ENCODE measurements at regions not wholly inside any gene's neighbourhood (a gene's known extent, or its start where the extent isn't known, plus 50 kb on each side); places are given as distances from the start of the nearest gene placed in this dataset.

DNA sequence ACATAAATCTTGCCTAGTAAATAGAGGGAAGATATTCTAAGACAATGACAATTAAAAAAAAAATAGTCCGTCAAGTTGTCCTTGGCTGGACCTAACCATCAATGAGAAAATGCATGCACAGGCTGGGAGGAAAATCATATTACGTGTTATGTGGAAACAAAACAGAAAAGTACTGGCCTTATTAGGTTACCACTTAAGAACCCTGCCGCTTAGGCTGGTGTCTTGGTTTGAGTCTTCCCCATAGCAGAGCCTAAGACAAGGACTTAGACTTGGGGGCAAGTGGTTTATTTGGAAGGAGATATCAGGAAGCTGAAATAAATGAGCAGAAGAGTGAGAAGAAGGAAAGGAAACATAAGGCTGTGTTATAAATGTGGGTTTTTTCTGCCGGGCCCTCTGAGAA lies 186.4 kb downstream of the MRPL39 start:
- POLR2A ChIA-PET (ENCODE audit: partially characterized antibody): interaction anchor here (1.0 kb wide), 1 partner anchor 314 kb away, joined by 3 read pairs; the partner anchor contains the start of genes ATP5PF and GABPA
- no peak overlapping the region for H3K4me3 ChIP-seq (ENCODE audit: low read length in 2 of 2)
- no peaks in the 10 kb centered on the region for H3K9me3 Mint-ChIP-seq
- peaks cover 6 to 11% (median 9%) of the 10 kb centered on the region in 4 donors for H3K4me1 Mint-ChIP-seq
- intact Hi-C loops (cut with micrococcal nuclease): loop anchor here (1.0 kb wide), 4 partner anchors 142 to 287 kb away; partner anchors contain the start of gene JAM2
- H3K27ac ChIP-seq (ENCODE audit: low read depth, low read length): no peak overlapping the region
- no peaks in the 10 kb centered on the region for H3K36me3 Mint-ChIP-seq
- H3K27me3 ChIP-seq (ENCODE audit: insufficient read depth, low read length): no peaks in the 10 kb centered on the region
- CTCF ChIA-PET (ENCODE audit: partially characterized antibody): interaction anchor here (0.7 to 4.0 kb wide), 5 partner anchors 146 to 314 kb away, joined by 3 to 27 read pairs (median 5); partner anchors contain the start of genes ATP5PF, GABPA and MRPL39
- DNase-seq: no peak
- peak overlapping the region in 5 of 7 donors; percentile 15 to 78 (median 36) for H3K27ac Mint-ChIP-seq
- no peaks in the 10 kb centered on the region for H3K27me3 Mint-ChIP-seq
- no peaks in the 10 kb centered on the region for H3K36me3 ChIP-seq (ENCODE audit: insufficient read depth, low read length)
- no peak overlapping the region for H3K4me3 Mint-ChIP-seq
- H3K4me1 ChIP-seq (ENCODE audit: insufficient read depth, low read length): peaks cover 11% of the 10 kb centered on the region
- H3K9me3 ChIP-seq (ENCODE audit: control insufficient read depth in 1 of 2, low read length in 2 of 2): no peaks in the 10 kb centered on the region

DNA sequence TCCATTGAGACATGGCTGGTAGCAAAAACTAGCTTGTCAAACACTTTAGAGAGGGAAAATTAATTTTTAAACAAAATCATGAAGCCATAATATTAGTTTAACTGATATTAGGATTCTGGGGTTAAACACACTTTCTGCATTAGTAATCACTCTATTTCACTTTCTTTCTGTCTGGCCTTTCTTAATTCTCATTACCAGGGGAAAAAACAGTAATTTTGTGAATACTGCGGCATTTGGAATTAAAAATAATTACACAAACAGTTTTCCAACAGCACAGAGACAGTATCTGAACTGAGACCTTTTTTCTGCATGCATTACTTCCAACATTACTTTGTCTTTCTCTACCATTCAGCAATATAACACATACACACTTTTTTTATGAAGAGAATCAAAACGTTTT lies 190.6 kb downstream of the MRPL39 start:
- Mint-ChIP-seq H3K9me3 (peaks cover 0 to 9% (median 3%) of the 10 kb centered on the region in 8 donors), H3K4me3 (no peak overlapping the region), H3K4me1 (peaks cover 4 to 10% (median 8%) of the 10 kb centered on the region in 4 donors), H3K27ac (no peak overlapping the region), H3K36me3 (no peaks in the 10 kb centered on the region), H3K27me3 (no peaks in the 10 kb centered on the region)
- POLR2A ChIA-PET (ENCODE audit: partially characterized antibody): no interaction called here
- Histone ChIP-seq H3K4me1 (ENCODE audit: insufficient read depth, low read length) (peaks cover 9% of the 10 kb centered on the region), H3K27ac (ENCODE audit: low read depth, low read length) (no peak overlapping the region), H3K9me3 (ENCODE audit: control insufficient read depth in 1 of 2, low read length in 2 of 2) (no peaks in the 10 kb centered on the region), H3K4me3 (ENCODE audit: low read length in 2 of 2) (no peak overlapping the region), H3K27me3 (ENCODE audit: insufficient read depth, low read length) (no peaks in the 10 kb centered on the region), H3K36me3 (ENCODE audit: insufficient read depth, low read length) (no peaks in the 10 kb centered on the region)
- CTCF ChIA-PET (ENCODE audit: partially characterized antibody): interaction anchor here (1.2 kb wide), 1 partner anchor 192 kb away, joined by 3 read pairs; no protein-coding TSS in a partner anchor
- intact Hi-C loops (cut with micrococcal nuclease): no loop called here
- no peak for DNase-seq

DNA sequence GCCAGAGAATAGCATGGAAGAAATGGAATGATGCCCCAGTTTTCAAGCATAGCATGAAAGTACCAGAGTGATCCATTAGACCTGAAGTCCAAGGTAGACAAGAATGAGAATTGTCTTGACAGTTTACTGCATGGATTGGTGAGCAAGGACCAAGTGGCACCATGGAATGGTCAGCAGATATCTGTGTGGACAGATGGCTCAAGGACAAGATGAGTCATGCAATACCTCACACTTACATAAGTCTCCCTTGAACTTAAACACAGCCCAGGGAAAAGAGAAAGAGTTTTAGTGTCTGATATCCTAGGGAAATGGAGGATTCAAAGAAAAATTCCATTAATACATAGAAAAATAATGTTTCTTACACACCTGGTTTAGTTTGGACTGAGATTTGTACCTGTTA lies 195.2 kb downstream of the MRPL39 start:
- Histone ChIP-seq H3K4me3 (ENCODE audit: low read length in 2 of 2) (no peak overlapping the region), H3K27ac (ENCODE audit: low read depth, low read length) (no peak overlapping the region), H3K36me3 (ENCODE audit: insufficient read depth, low read length) (no peaks in the 10 kb centered on the region), H3K4me1 (ENCODE audit: insufficient read depth, low read length) (no peaks in the 10 kb centered on the region), H3K9me3 (ENCODE audit: control insufficient read depth in 1 of 2, low read length in 2 of 2) (no peaks in the 10 kb centered on the region), H3K27me3 (ENCODE audit: insufficient read depth, low read length) (no peaks in the 10 kb centered on the region)
- Mint-ChIP-seq H3K36me3 (no peaks in the 10 kb centered on the region), H3K4me3 (no peak overlapping the region), H3K9me3 (peaks cover 0 to 9% (median 3%) of the 10 kb centered on the region in 8 donors), H3K27ac (no peak overlapping the region), H3K4me1 (no peaks in the 10 kb centered on the region), H3K27me3 (peaks cover 0 to 1% of the 10 kb centered on the region in 2 donors)
- DNase-seq: no peak
- intact Hi-C loops (cut with micrococcal nuclease): no loop called here
- POLR2A ChIA-PET (ENCODE audit: partially characterized antibody): no interaction called here
- CTCF ChIA-PET (ENCODE audit: partially characterized antibody): no interaction called here

- no peak overlapping the region for H3K27ac Mint-ChIP-seq
- Histone ChIP-seq H3K4me1 (ENCODE audit: insufficient read depth, low read length) (no peaks in the 10 kb centered on the region), H3K4me3 (ENCODE audit: low read length in 2 of 2) (no peak overlapping the region), H3K27me3 (ENCODE audit: insufficient read depth, low read length) (no peaks in the 10 kb centered on the region), H3K36me3 (ENCODE audit: insufficient read depth, low read length) (no peaks in the 10 kb centered on the region), H3K27ac (ENCODE audit: low read depth, low read length) (no peak overlapping the region), H3K9me3 (ENCODE audit: control insufficient read depth in 1 of 2, low read length in 2 of 2) (no peaks in the 10 kb centered on the region)
- CTCF ChIA-PET (ENCODE audit: partially characterized antibody): no interaction called here
- no peak overlapping the region for H3K4me3 Mint-ChIP-seq
- DNase-seq: no peak
- POLR2A ChIA-PET (ENCODE audit: partially characterized antibody): no interaction called here
- peaks cover 0 to 1% of the 10 kb centered on the region in 2 donors for H3K27me3 Mint-ChIP-seq
- H3K36me3 Mint-ChIP-seq: no peaks in the 10 kb centered on the region
- intact Hi-C loops (cut with micrococcal nuclease): no loop called here
- peaks cover 0 to 9% (median 3%) of the 10 kb centered on the region in 8 donors for H3K9me3 Mint-ChIP-seq
- no peaks in the 10 kb centered on the region for H3K4me1 Mint-ChIP-seq
These were observed 197.3 kb downstream of the MRPL39 start for GRCh38 chr21:25409978-25410377.

GRCh38 chr21:25408666-25409065 lies 198.6 kb downstream of the MRPL39 start:
- H3K4me3 Mint-ChIP-seq: no peak overlapping the region
- ChIA-PET CTCF (ENCODE audit: partially characterized antibody) (no interaction called here), POLR2A (ENCODE audit: partially characterized antibody) (no interaction called here)
- intact Hi-C loops (cut with micrococcal nuclease): no loop called here
- no peak overlapping the region for H3K27ac ChIP-seq (ENCODE audit: low read depth, low read length)
- no peak overlapping the region for H3K4me3 ChIP-seq (ENCODE audit: low read length in 2 of 2)
- H3K27ac Mint-ChIP-seq: no peak overlapping the region
- H3K4me1 ChIP-seq (ENCODE audit: insufficient read depth, low read length): no peaks in the 10 kb centered on the region
- DNase-seq: no peak
- H3K27me3 Mint-ChIP-seq: peaks cover 0 to 1% of the 10 kb centered on the region in 2 donors
- no peaks in the 10 kb centered on the region for H3K36me3 ChIP-seq (ENCODE audit: insufficient read depth, low read length)
- no peaks in the 10 kb centered on the region for H3K9me3 Mint-ChIP-seq
- H3K9me3 ChIP-seq (ENCODE audit: control insufficient read depth in 1 of 2, low read length in 2 of 2): no peaks in the 10 kb centered on the region
- H3K27me3 ChIP-seq (ENCODE audit: insufficient read depth, low read length): no peaks in the 10 kb centered on the region
- no peaks in the 10 kb centered on the region for H3K4me1 Mint-ChIP-seq
- no peaks in the 10 kb centered on the region for H3K36me3 Mint-ChIP-seq

- ChIA-PET POLR2A (ENCODE audit: partially characterized antibody) (no interaction called here), CTCF (ENCODE audit: partially characterized antibody) (no interaction called here)
- Mint-ChIP-seq H3K9me3 (no peaks in the 10 kb centered on the region), H3K36me3 (no peaks in the 10 kb centered on the region), H3K27me3 (peaks cover 0 to 1% of the 10 kb centered on the region in 2 donors), H3K4me3 (no peak overlapping the region), H3K27ac (no peak overlapping the region), H3K4me1 (no peaks in the 10 kb centered on the region)
- Histone ChIP-seq H3K36me3 (ENCODE audit: insufficient read depth, low read length) (no peaks in the 10 kb centered on the region), H3K27ac (ENCODE audit: low read depth, low read length) (no peak overlapping the region), H3K4me1 (ENCODE audit: insufficient read depth, low read length) (no peaks in the 10 kb centered on the region), H3K4me3 (ENCODE audit: low read length in 2 of 2) (no peak overlapping the region), H3K9me3 (ENCODE audit: control insufficient read depth in 1 of 2, low read length in 2 of 2) (no peaks in the 10 kb centered on the region), H3K27me3 (ENCODE audit: insufficient read depth, low read length) (no peaks in the 10 kb centered on the region)
- intact Hi-C loops (cut with micrococcal nuclease): no loop called here
- no peak for DNase-seq
These were observed 200.2 kb downstream of the MRPL39 start for GRCh38 chr21:25406887-25407579.

GRCh38 chr21:25405984-25406383 lies 201.3 kb downstream of the MRPL39 start:
- Histone ChIP-seq H3K27ac (ENCODE audit: low read depth, low read length) (no peak overlapping the region), H3K27me3 (ENCODE audit: insufficient read depth, low read length) (no peaks in the 10 kb centered on the region), H3K4me3 (ENCODE audit: low read length in 2 of 2) (no peak overlapping the region), H3K36me3 (ENCODE audit: insufficient read depth, low read length) (no peaks in the 10 kb centered on the region), H3K4me1 (ENCODE audit: insufficient read depth, low read length) (no peaks in the 10 kb centered on the region), H3K9me3 (ENCODE audit: control insufficient read depth in 1 of 2, low read length in 2 of 2) (no peaks in the 10 kb centered on the region)
- Mint-ChIP-seq H3K4me1 (no peaks in the 10 kb centered on the region), H3K9me3 (no peaks in the 10 kb centered on the region), H3K27ac (no peak overlapping the region), H3K27me3 (peaks cover 0 to 1% of the 10 kb centered on the region in 2 donors), H3K36me3 (no peaks in the 10 kb centered on the region), H3K4me3 (no peak overlapping the region)
- DNase-seq: no peak
- ChIA-PET POLR2A (ENCODE audit: partially characterized antibody) (no interaction called here), CTCF (ENCODE audit: partially characterized antibody) (no interaction called here)
- intact Hi-C loops (cut with micrococcal nuclease): no loop called here

Data from CD4-positive, alpha-beta memory T cell (primary cell).